ENCODE measurements at regions not wholly inside any gene's neighbourhood (a gene's known extent, or its start where the extent isn't known, plus 50 kb on each side); places are given as distances from the start of the nearest gene placed in this dataset.

DNA sequence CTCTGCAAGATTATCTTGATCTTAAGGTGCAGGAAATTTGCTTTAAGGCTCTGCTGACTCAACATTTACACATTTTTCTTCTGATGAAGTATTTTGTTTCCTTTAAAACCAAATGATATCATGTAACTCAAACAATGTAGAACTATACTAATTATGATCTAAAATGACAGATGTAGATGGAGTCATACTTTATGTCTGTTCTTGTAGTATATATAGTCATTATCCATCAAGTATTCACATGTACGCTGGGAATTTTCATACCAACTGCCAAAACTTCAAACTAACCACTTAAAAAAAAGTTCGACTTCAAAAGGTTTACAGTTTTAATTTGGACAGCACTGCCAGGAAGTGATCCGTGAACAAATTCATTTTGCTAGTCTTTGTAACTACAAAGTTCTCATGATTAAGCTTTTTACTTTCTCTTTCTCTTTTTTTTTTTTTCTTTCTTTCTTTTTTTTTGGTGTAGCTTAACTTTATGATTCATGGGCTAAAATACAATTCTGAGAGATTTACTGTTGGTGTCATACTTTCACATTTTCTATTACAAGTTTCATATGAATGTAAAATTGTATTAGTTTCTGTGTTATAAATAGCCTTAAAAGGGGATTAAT is 509.0 kb upstream of the CXADR start:
- 0 out of 2 replicates have a peak, but pooled peaks cover 3% of the 10 kb centered on the region for H3K36me3 ChIP-seq (ENCODE audit: insufficient read depth, low read length)
- TF ChIP-seq FOXP2 (optimal IDR thresholded peaks at IDR 0.05; ENCODE audit: control extremely low read depth, extremely low read length, insufficient read depth) (no peak), POLR2AphosphoS5 (IDR thresholded peaks at IDR 0.05; ENCODE audit: borderline replicate concordance, low read depth, low read length) (no peak), EZH2 (IDR thresholded peaks at IDR 0.05) (no peak)

DNA sequence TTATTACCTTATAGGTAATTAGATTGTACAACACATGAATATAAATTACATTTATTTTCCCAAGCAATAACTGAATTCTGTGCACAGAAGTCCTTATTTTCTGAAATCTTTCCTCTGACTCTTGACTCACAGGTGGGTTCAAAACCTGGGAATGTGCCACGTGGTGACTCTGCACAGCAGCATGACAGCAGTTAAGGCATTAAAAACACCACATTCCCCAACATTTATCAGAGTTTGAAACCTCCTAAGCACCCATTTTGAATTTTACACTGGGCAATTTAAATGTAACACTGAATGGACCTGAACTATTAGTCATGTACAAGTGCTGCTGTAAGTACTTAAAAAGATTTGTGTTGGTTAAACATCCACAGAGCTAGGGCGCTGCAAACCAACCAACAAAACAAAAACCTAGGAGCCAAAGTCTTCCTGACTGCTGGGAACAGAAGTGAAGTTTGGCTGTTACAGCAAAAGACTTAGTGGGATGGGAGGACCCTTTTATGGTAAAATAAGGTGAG is 480.6 kb upstream of the CXADR start:
- Histone ChIP-seq H3K36me3 (ENCODE audit: insufficient read depth, low read length) (no peaks in the 10 kb centered on the region), H3K9ac (ENCODE audit: insufficient read length) (no peak overlapping the region), H3K27ac (no peak overlapping the region), H3K9me3 (ENCODE audit: low read depth, low read length) (0 out of 2 replicates have a peak, but pooled peaks cover 2% of the 10 kb centered on the region), H3K4me3 (no peak overlapping the region)
- no peak for TF ChIP-seq POLR2AphosphoS5 (IDR thresholded peaks at IDR 0.05; ENCODE audit: borderline replicate concordance, low read depth, low read length)
- no peak for TF ChIP-seq FOXP2 (optimal IDR thresholded peaks at IDR 0.05; ENCODE audit: control extremely low read depth, extremely low read length, insufficient read depth)
- no peak for TF ChIP-seq EZH2 (IDR thresholded peaks at IDR 0.05)
- DNase-seq (ENCODE audit: low read depth, low spot score), result no peak

More for the DNA sequence above, 509.0 kb upstream of the CXADR start:
- no peak for DNase-seq (ENCODE audit: low read depth, low spot score)
- Histone ChIP-seq H3K9me3 (ENCODE audit: low read depth, low read length) (peaks cover 4% of the 10 kb centered on the region; the same call in 1 of the 2 replicates), H3K9ac (ENCODE audit: insufficient read length) (peak overlapping the region; percentile 70), H3K4me3 (peak overlapping the region; percentile 65), H3K27ac (peak overlapping the region; percentile 88)

DNA sequence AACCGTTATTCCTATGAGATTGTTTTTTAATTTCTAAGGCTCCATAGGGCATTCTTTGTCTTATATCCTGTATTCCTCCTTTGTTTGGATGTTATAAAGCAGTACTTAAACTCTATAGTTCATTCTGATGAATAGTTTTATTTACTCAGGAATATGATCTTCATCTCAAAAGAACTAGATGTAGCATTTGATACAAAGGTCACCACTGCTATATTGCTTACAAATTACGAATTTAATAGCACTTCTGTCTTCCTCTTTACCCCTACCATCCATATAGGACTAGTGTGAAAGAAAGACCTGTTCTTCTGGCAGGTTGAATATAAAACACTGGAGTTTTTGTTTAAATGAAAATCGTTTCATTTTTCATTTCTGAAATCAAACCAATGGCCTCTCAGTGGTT is 468.1 kb upstream of the CXADR start:
- Histone ChIP-seq H3K9ac (ENCODE audit: insufficient read length) (peak overlapping the region; percentile 7), H3K9me3 (ENCODE audit: low read depth, low read length) (no peaks in the 10 kb centered on the region), H3K36me3 (ENCODE audit: insufficient read depth, low read length) (no peaks in the 10 kb centered on the region), H3K27ac (peak overlapping the region; percentile 73; the same call in 1 of the 2 replicates), H3K4me3 (no peak overlapping the region)
- no peak for DNase-seq (ENCODE audit: low read depth, low spot score)
- TF ChIP-seq FOXP2 (optimal IDR thresholded peaks at IDR 0.05; ENCODE audit: control extremely low read depth, extremely low read length, insufficient read depth), result no peak
- no peak for TF ChIP-seq POLR2AphosphoS5 (IDR thresholded peaks at IDR 0.05; ENCODE audit: borderline replicate concordance, low read depth, low read length)
- no peak for TF ChIP-seq EZH2 (IDR thresholded peaks at IDR 0.05)

DNA sequence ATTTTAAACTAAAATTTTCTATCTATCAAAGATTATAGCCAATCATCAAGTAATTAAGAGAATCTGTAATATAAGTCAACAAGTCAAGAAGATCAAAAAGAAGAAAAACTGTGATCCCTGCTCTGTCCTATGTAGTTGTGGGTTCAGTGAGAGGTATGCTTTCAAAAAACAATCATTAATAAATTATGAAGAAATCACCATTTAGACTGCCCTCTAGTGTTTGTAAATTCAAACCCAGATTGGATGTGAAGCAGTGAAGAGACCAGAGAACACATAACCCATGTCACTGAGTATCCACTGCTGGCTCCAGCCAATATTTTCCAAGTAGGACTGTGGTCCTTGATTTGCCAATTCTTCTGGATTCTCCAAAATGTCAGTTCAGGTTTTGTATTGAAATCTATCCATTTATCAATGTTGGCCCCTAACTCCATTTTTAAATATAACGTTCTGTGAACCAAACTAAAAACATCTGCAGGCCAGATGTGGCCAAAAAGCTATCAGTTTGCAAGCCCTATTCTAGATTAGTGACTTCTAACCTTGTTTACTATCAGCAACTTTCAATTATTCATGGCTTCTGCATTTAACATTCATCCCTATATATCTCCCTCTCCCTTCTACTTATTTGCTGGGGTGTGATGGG is 467.5 kb upstream of the CXADR start:
- Histone ChIP-seq H3K36me3 (ENCODE audit: insufficient read depth, low read length) (no peaks in the 10 kb centered on the region), H3K27ac (peak overlapping the region; percentile 73), H3K9ac (ENCODE audit: insufficient read length) (no peak overlapping the region), H3K4me3 (peak overlapping the region; percentile 21; the same call in 1 of the 2 replicates), H3K9me3 (ENCODE audit: low read depth, low read length) (no peaks in the 10 kb centered on the region)
- TF ChIP-seq POLR2AphosphoS5 (IDR thresholded peaks at IDR 0.05; ENCODE audit: borderline replicate concordance, low read depth, low read length) (no peak), EZH2 (IDR thresholded peaks at IDR 0.05) (no peak)
- DNase-seq (ENCODE audit: low read depth, low spot score), result no peak

DNA sequence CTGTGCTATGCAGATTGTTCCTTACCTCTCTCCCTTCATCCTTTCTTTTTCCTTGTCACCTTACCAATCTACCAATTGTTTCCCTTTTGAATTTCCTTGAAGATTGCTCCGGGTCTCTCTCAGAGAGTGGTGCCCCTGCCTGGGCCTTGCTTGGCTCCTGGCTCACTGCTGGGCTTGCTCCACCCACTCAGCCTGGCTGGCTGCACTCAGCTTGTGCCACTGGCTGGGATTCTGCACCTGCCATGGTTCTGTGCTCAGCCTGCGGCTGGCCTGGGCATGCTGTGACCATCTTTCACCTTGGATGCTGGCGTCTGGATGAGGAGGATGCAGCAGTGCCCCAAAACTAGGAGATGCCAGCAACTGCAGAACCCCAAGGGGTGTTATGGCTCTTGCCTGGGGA is 463.9 kb upstream of the CXADR start:
- no peak for TF ChIP-seq POLR2AphosphoS5 (IDR thresholded peaks at IDR 0.05; ENCODE audit: borderline replicate concordance, low read depth, low read length)
- TF ChIP-seq EZH2 (IDR thresholded peaks at IDR 0.05), result no peak
- TF ChIP-seq FOXP2 (optimal IDR thresholded peaks at IDR 0.05; ENCODE audit: control extremely low read depth, extremely low read length, insufficient read depth), result no peak
- H3K36me3 ChIP-seq (ENCODE audit: insufficient read depth, low read length), result no peaks in the 10 kb centered on the region
- DNase-seq (ENCODE audit: low read depth, low spot score), result no peak
- H3K9me3 ChIP-seq (ENCODE audit: low read depth, low read length), result no peaks in the 10 kb centered on the region
- no peak overlapping the region for H3K27ac ChIP-seq
- H3K9ac ChIP-seq (ENCODE audit: insufficient read length), result no peak overlapping the region
- H3K4me3 ChIP-seq, result no peak overlapping the region

DNA sequence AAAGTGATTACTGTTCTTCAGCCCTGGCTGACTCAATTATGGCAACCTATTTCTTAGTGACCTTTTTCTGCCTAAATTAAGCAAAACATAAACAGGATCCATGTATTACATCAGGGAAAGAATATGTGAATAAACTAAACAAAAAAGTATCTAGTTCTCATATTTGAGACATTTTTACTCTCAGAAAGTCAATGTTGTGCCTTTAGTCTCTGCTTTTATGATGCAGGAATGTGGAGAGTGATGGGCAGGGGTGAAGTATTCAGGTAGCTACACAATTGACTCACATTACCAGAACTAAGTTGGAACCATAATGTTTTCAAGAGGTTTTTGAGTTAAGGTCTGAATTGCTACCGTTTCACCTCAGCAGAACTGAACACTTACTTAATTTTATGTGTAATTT is 462.7 kb upstream of the CXADR start:
- no peak overlapping the region; the same call in 1 of the 2 replicates for H3K27ac ChIP-seq

DNA sequence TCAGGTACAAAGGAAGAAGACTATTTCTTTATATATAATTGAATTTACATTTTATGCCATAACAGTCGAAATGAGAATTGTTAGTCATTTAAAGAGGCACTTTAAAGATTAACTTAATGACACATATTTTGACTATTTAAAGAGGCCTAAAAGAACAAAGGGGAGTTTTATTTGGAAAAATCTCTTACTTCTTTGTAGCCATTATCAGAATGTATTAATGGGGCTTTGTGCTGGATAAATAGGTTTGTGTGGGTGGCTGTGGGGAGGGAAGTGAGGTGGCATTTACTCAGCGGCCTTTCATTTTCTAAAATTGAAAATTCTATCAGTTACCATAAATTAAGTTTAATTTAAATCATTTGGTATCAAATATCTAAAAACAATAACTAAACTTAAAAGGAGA is 462.2 kb upstream of the CXADR start:
- Histone ChIP-seq H3K9ac (ENCODE audit: insufficient read length) (peak overlapping the region; percentile 46), H3K9me3 (ENCODE audit: low read depth, low read length) (no peaks in the 10 kb centered on the region), H3K4me3 (peak overlapping the region; percentile 49), H3K27ac (peak overlapping the region; percentile 79), H3K36me3 (ENCODE audit: insufficient read depth, low read length) (no peaks in the 10 kb centered on the region)
- TF ChIP-seq POLR2AphosphoS5 (IDR thresholded peaks at IDR 0.05; ENCODE audit: borderline replicate concordance, low read depth, low read length), result no peak
- no peak for TF ChIP-seq FOXP2 (optimal IDR thresholded peaks at IDR 0.05; ENCODE audit: control extremely low read depth, extremely low read length, insufficient read depth)
- TF ChIP-seq EZH2 (IDR thresholded peaks at IDR 0.05), result no peak
- no peak for DNase-seq (ENCODE audit: low read depth, low spot score)

More for the DNA sequence above, 462.7 kb upstream of the CXADR start:
- Histone ChIP-seq H3K4me3 (no peak overlapping the region), H3K9ac (ENCODE audit: insufficient read length) (no peak overlapping the region), H3K9me3 (ENCODE audit: low read depth, low read length) (no peaks in the 10 kb centered on the region), H3K36me3 (ENCODE audit: insufficient read depth, low read length) (no peaks in the 10 kb centered on the region)
- no peak for DNase-seq (ENCODE audit: low read depth, low spot score)
- TF ChIP-seq FOXP2 (optimal IDR thresholded peaks at IDR 0.05; ENCODE audit: control extremely low read depth, extremely low read length, insufficient read depth) (no peak), EZH2 (IDR thresholded peaks at IDR 0.05) (no peak), POLR2AphosphoS5 (IDR thresholded peaks at IDR 0.05; ENCODE audit: borderline replicate concordance, low read depth, low read length) (no peak)

DNA sequence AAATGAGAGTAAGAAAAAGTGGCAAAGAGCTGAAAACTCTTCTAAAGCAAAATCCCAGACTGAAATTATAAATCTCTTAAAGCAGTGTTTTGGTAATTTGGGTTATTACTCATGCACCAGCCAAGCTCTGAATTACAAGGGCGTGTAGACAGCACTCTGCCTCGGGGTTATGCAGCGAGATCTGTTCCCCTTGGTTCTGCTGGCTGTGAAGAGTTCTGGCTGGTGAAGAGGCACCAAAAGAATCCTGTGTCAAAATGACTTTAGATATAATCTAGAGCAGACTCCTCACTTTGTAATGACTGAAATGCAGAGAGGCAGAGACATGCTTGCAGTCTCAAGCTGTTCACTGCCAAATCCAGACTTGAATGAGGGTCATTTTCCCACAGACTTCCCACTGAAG is 461.8 kb upstream of the CXADR start:
- H3K4me3 ChIP-seq, result peak overlapping the region; percentile 49
- no peaks in the 10 kb centered on the region for H3K36me3 ChIP-seq (ENCODE audit: insufficient read depth, low read length)
- TF ChIP-seq FOXP2 (optimal IDR thresholded peaks at IDR 0.05; ENCODE audit: control extremely low read depth, extremely low read length, insufficient read depth) (no peak), EZH2 (IDR thresholded peaks at IDR 0.05) (no peak), POLR2AphosphoS5 (IDR thresholded peaks at IDR 0.05; ENCODE audit: borderline replicate concordance, low read depth, low read length) (no peak)
- H3K9ac ChIP-seq (ENCODE audit: insufficient read length), result peak overlapping the region; percentile 46
- H3K9me3 ChIP-seq (ENCODE audit: low read depth, low read length), result no peaks in the 10 kb centered on the region
- DNase-seq (ENCODE audit: low read depth, low spot score), result peak; percentile 51
- peak overlapping the region; percentile 79 for H3K27ac ChIP-seq

Measured in SK-N-MC (cell line).